Endothelial cell of umbilical vein (primary cell): ENCODE measurements at regions not wholly inside any gene's neighbourhood (a gene's known extent, or its start where the extent isn't known, plus 50 kb on each side); places are given as distances from the start of the nearest gene placed in this dataset.

Source experiments
- BruUV-seq: library from RNA; stranded (reverse); fragments of 400-500 nt; replicated peaks from 2 replicates; lab custom pipeline; 2021; lab: Mats Ljungman, UMichigan
- CTCF ChIA-PET: fragments of 300-600, 350-600 bp; sonication (Branson Sonifier 250); formaldehyde crosslinking; loops from one replicate; lab custom pipeline; 2021; ENCODE audit warnings: antibody characterized with exemption, inconsistent platforms; lab: Charles Lee
- POLR2A ChIA-PET: fragments of 300-600, 350-600 bp; sonication (Branson Sonifier 250); formaldehyde crosslinking; loops from one replicate; lab custom pipeline; 2021; ENCODE audit warnings: antibody characterized with exemption, inconsistent platforms; lab: Charles Lee
- DNase-seq: peaks from one replicate; pipeline ENCODE4 v3.0.0-alpha.2; 2011; ENCODE audit warnings: low read depth, low spot score
- FAIRE-seq: peaks from 2 replicates; lab custom pipeline; 2011; peaks lifted over from hg19 to GRCh38; lab: Jason Lieb, UNC
- H2AFZ ChIP-seq: 2 replicates; pipeline ENCODE4 v1.6.0; 2012; ENCODE audit warnings: low read depth, low read length, control low read depth, inconsistent platforms
- H3K27ac ChIP-seq: 2 replicates; pipeline ENCODE4 v1.5.1; 2011; ENCODE audit warnings: low read depth, mild to moderate bottlenecking, control low read depth, low read length, moderate library complexity; ENCODE audit not compliant: insufficient read depth
- H3K27me3 ChIP-seq, 2 experiments: 2 replicates each; pipeline versions ENCODE4 v1.6.0 to v1.6.1; 2011; ENCODE audit warnings: low read length in 2 of 2, mixed read lengths in 1 of 2; ENCODE audit not compliant: control insufficient read depth in 2 of 2, insufficient read depth in 2 of 2
- H3K36me3 ChIP-seq, 2 experiments: 2 replicates in 1 of 2; 3 replicates in 1 of 2; pipeline ENCODE4 v1.5.1; 2011; ENCODE audit warnings: low read length in 2 of 2, mild to moderate bottlenecking in 1 of 2, moderate library complexity in 1 of 2; ENCODE audit not compliant: control insufficient read depth in 2 of 2, insufficient read depth in 2 of 2; ENCODE audit errors: extremely low read depth in 1 of 2
- H3K4me1 ChIP-seq: 3 replicates; pipeline ENCODE4 v1.5.1; 2011; ENCODE audit warnings: mild to moderate bottlenecking, low read length; ENCODE audit not compliant: control insufficient read depth, insufficient read depth; ENCODE audit errors: extremely low read depth
- H3K4me2 ChIP-seq: 2 replicates; pipeline ENCODE4 v1.6.1; 2011; ENCODE audit warnings: low read length, control low read depth, mixed read lengths; ENCODE audit not compliant: insufficient read depth
- H3K4me3 ChIP-seq, 3 experiments: fragments of 200-600 bp in 1 of 3; sonication (generic), shearing (Covaris generic) in 1 of 3; replicated peaks in 1 of 3; 2 replicates each; pipeline ENCODE4 v1.5.1; 2011 to 2016; ENCODE audit warnings: control low read depth in 3 of 3, low read length in 3 of 3, mild to moderate bottlenecking in 2 of 3, inconsistent platforms in 1 of 3, low read depth in 1 of 3, moderate library complexity in 1 of 3; ENCODE audit not compliant: insufficient read depth in 1 of 3
- H3K79me2 ChIP-seq: 2 replicates; pipeline ENCODE4 v1.6.0; 2012; ENCODE audit warnings: low read length, inconsistent platforms; ENCODE audit not compliant: control insufficient read depth, insufficient read depth
- H3K9ac ChIP-seq: replicated peaks from 2 replicates; pipeline ENCODE3; 2011; ENCODE audit warnings: low read length, control low read depth; ENCODE audit not compliant: insufficient read depth; ENCODE audit errors: extremely low read depth
- H3K9me1 ChIP-seq: replicated peaks from 3 replicates; pipeline ENCODE4 v1.6.0; 2011; ENCODE audit warnings: mild to moderate bottlenecking, low read length; ENCODE audit not compliant: control insufficient read depth, insufficient read depth; ENCODE audit errors: extremely low read depth
- H3K9me3 ChIP-seq: replicated peaks from 2 replicates; pipeline ENCODE4 v1.5.1; 2012; ENCODE audit warnings: low read length, inconsistent platforms; ENCODE audit not compliant: control insufficient read depth, insufficient read depth
- H4K20me1 ChIP-seq: replicated peaks from 2 replicates; pipeline ENCODE3; 2011; ENCODE audit warnings: mild to moderate bottlenecking, low read length; ENCODE audit not compliant: control insufficient read depth, insufficient read depth; ENCODE audit errors: extremely low read depth
- EZH2 ChIP-seq: IDR thresholded peaks from 2 replicates; pipeline ENCODE4 v1.6.1; 2012; ENCODE audit warnings: borderline replicate concordance, low read depth, mild to moderate bottlenecking, moderate library complexity, low read length, inconsistent platforms; ENCODE audit not compliant: severe bottlenecking
- FOS ChIP-seq: IDR thresholded peaks from 2 replicates; pipeline ENCODE4 v1.6.1; 2011; ENCODE audit warnings: mild to moderate bottlenecking, low read length, moderate library complexity, borderline replicate concordance; ENCODE audit not compliant: insufficient read depth
- GATA2 ChIP-seq: IDR thresholded peaks from 2 replicates; pipeline ENCODE4 v1.7.0; 2011; ENCODE audit warnings: low read depth, mild to moderate bottlenecking, moderate library complexity, mixed read lengths, low read length; ENCODE audit not compliant: insufficient read length, insufficient read depth
- JUN ChIP-seq: IDR thresholded peaks from 2 replicates; pipeline ENCODE4 v1.6.1; 2011; ENCODE audit warnings: borderline replicate concordance, low read depth; ENCODE audit not compliant: insufficient read length, insufficient read depth
- MYC ChIP-seq: IDR thresholded peaks from one replicate; pipeline ENCODE4 v1.6.1; 2011; ENCODE audit warnings: mild to moderate bottlenecking, low read depth, low read length
- POLR2A ChIP-seq: IDR thresholded peaks from 2 replicates; pipeline ENCODE4 v1.6.1; 2012; ENCODE audit warnings: low read depth, mild to moderate bottlenecking, control low read depth, low read length
- POLR2AphosphoS5 ChIP-seq: IDR thresholded peaks from 2 replicates; pipeline ENCODE4 v1.6.1; 2012; ENCODE audit warnings: low read depth, mild to moderate bottlenecking, control low read depth, low read length, moderate library complexity; ENCODE audit not compliant: insufficient read depth
- dilution Hi-C: fragments of 300-500 bp; cut with MboI; formaldehyde crosslinking; loops from one replicate; pipeline ENCODE4 v1.15.0; 2019; ENCODE audit warnings: low sequenced_read_pairs; ENCODE audit not compliant: extremely low pct_ligation_motif_present
- intact Hi-C: fragments of 100-400 bp; cut with micrococcal nuclease; formaldehyde crosslinking; loops from one replicate; pipeline ENCODE4 v1.10.0; 2022
- TF ChIP-seq, protein P1 (sequence below), 2 donors: IDR thresholded peaks; 1 replicate in 1 of 2; 2 replicates in 1 of 2; pipeline ENCODE4 v1.5.1; 2011; ENCODE audit warnings: low read length in 2 of 2, mild to moderate bottlenecking in 2 of 2, moderate library complexity in 2 of 2, control low read depth in 1 of 2, inconsistent platforms in 1 of 2, low read depth in 1 of 2; ENCODE audit not compliant: insufficient read depth in 1 of 2; ENCODE audit errors: extremely low read depth in 1 of 2
- TF ChIP-seq, protein P2 (sequence below): IDR thresholded peaks from 2 replicates; pipeline ENCODE4 v1.6.1; 2011; ENCODE audit not compliant: insufficient read depth, insufficient read length

DNA sequence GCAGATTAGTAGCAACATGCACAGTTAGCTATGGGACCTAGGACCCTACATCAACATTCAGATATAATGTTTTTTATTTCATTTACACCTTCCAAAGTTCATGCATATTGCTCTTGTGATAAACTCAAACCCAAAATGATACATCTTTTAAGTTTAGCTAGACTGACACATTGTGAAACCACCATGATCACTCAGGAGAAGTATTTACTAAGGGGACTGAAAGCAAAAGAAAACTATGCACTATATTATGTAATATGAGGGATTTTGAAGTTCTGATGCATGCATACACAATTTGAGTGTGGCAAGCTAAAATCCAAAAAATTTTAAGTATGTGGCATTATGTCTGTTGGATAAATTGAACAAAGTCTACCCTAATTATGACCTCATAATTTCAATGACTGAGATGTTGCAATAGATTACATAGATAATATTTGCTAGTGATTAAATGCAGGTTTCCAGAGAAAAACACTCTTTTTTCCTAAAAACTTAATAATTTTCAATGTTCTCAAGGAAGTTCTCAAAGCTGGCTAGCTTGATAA is 914.8 kb upstream of the GRIA3 start:
- no peaks in the 10 kb centered on the region for H3K36me3 ChIP-seq
- no peak for DNase-seq
- BruUV-seq: no TSS peak

More for the DNA sequence above, 914.8 kb upstream of the GRIA3 start:
- FAIRE-seq: no peak
- Histone ChIP-seq H3K27me3 (no peaks in the 10 kb centered on the region), H3K4me2 (no peak overlapping the region), H2AFZ (no peak overlapping the region), H3K9me3 (no peaks in the 10 kb centered on the region), H3K4me3 (no peak overlapping the region), H3K4me1 (no peaks in the 10 kb centered on the region), H3K9me1 (no peaks in the 10 kb centered on the region), H4K20me1 (no peaks in the 10 kb centered on the region), H3K9ac (no peak overlapping the region), H3K27ac (no peak overlapping the region), H3K79me2 (no peaks in the 10 kb centered on the region)
- intact Hi-C loops: no loop called here
- CTCF ChIA-PET: no interaction called here
- POLR2A ChIA-PET: no interaction called here
- TF ChIP-seq EZH2 (no peak), GATA2 (no peak), FOS (no peak), POLR2AphosphoS5 (no peak), JUN (no peak), POLR2A (no peak), MYC (no peak)
- TF ChIP-seq, protein P1, sequence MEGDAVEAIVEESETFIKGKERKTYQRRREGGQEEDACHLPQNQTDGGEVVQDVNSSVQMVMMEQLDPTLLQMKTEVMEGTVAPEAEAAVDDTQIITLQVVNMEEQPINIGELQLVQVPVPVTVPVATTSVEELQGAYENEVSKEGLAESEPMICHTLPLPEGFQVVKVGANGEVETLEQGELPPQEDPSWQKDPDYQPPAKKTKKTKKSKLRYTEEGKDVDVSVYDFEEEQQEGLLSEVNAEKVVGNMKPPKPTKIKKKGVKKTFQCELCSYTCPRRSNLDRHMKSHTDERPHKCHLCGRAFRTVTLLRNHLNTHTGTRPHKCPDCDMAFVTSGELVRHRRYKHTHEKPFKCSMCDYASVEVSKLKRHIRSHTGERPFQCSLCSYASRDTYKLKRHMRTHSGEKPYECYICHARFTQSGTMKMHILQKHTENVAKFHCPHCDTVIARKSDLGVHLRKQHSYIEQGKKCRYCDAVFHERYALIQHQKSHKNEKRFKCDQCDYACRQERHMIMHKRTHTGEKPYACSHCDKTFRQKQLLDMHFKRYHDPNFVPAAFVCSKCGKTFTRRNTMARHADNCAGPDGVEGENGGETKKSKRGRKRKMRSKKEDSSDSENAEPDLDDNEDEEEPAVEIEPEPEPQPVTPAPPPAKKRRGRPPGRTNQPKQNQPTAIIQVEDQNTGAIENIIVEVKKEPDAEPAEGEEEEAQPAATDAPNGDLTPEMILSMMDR (IDR thresholded peaks at IDR 0.05; ENCODE audit: extremely low read depth in 1 of 2, insufficient read depth in 1 of 2, low read depth in 1 of 2, low read length in 2 of 2): no peak
- TF ChIP-seq, protein P2, sequence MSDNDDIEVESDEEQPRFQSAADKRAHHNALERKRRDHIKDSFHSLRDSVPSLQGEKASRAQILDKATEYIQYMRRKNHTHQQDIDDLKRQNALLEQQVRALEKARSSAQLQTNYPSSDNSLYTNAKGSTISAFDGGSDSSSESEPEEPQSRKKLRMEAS: no peak
- dilution Hi-C loops: no loop called here
